Omental fat pad (tissue), 3 donors: ENCODE measurements at regions not wholly inside any gene's neighbourhood (a gene's known extent, or its start where the extent isn't known, plus 50 kb on each side); places are given as distances from the start of the nearest gene placed in this dataset.
"Not testable (repeated sequence)": the region's sequence is repeated elsewhere in the genome, so short reads cannot be mapped to it uniquely, and the experiment has no call there.

Source experiments
- ATAC-seq: fragments of 150-250 bp; one replicate; pipeline ENCODE4 v1.9.1; 2016; ENCODE audit warnings: mild to moderate bottlenecking, moderate library complexity; ENCODE audit not compliant: low FRiP score
- DNase-seq: peaks from one replicate; pipeline ENCODE4 v3.0.0-alpha.2; 2019; ENCODE audit warnings: low spot score
- TF ChIP-seq, protein P1 (sequence below), 3 donors: fragments of 450-650 bp; IDR thresholded peaks; one replicate each; pipeline ENCODE4 v1.5.1; 2016 to 2017; ENCODE audit warnings: antibody characterized with exemption in 3 of 3, mild to moderate bottlenecking in 3 of 3, moderate library complexity in 2 of 3

DNA sequence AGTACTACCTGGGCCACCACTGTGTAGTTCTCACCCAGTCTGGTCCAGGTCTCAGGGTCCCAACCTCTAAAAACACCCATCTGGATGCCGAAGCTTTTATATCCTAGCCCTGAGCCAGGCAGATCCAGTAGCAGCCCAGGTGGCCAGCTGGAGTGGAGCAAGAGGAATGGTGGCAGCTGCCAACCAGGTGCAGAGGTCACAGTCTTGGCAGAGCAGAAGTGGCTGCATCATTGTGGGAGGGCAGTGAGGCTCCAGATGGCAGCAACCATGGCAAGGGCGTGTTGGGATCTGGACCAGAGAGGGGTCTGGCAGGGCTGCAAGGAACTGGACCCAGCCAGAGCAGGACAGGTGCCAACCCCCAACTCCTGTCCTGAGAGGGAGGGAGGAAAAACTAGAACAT is 72.2 kb upstream of the AGAP1 start:
- TF ChIP-seq, protein P1, sequence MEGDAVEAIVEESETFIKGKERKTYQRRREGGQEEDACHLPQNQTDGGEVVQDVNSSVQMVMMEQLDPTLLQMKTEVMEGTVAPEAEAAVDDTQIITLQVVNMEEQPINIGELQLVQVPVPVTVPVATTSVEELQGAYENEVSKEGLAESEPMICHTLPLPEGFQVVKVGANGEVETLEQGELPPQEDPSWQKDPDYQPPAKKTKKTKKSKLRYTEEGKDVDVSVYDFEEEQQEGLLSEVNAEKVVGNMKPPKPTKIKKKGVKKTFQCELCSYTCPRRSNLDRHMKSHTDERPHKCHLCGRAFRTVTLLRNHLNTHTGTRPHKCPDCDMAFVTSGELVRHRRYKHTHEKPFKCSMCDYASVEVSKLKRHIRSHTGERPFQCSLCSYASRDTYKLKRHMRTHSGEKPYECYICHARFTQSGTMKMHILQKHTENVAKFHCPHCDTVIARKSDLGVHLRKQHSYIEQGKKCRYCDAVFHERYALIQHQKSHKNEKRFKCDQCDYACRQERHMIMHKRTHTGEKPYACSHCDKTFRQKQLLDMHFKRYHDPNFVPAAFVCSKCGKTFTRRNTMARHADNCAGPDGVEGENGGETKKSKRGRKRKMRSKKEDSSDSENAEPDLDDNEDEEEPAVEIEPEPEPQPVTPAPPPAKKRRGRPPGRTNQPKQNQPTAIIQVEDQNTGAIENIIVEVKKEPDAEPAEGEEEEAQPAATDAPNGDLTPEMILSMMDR (IDR thresholded peaks at IDR 0.05) = no peak
- no peak for DNase-seq
- ATAC-seq = no peak

- ATAC-seq (no peak), DNase-seq (no peak)
- TF ChIP-seq, protein P1 (IDR thresholded peaks at IDR 0.05) = no peak
These were observed 63.3 kb upstream of the AGAP1 start for GRCh38 chr2:235430366-235431083.

- TF ChIP-seq, protein P1 (IDR thresholded peaks at IDR 0.05) = no peak
- DNase-seq (no peak), ATAC-seq (no peak)
These were observed 60.9 kb upstream of the AGAP1 start for GRCh38 chr2:235432741-235433520.

DNA sequence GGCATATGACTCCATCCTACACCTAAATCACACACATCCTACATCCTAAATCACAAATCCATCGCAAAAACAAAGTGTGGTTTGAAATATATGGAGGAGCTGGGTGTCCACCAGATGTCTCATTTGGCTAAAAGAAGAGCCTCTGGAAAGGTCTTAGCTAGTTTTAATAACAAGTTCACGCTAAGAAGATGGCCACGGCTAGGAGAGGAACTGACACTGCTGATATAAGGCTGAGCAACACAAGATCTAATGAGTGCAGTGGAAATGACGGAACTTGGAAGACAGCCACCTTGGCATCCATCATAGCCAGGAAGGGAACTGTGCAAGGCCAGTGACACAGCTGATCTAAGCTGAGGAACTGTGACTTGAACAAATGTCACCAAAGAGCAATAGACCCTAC is 60.0 kb upstream of the AGAP1 start:
- TF ChIP-seq, protein P1 (IDR thresholded peaks at IDR 0.05) = no peak
- peak; percentile 35 for DNase-seq
- no peak for ATAC-seq

GRCh38 chr2:235439959-235440662 is 53.7 kb upstream of the AGAP1 start:
- ATAC-seq = no peak
- TF ChIP-seq, protein P1 (IDR thresholded peaks at IDR 0.05) = no peak
- no peak for DNase-seq

GRCh38 chr2:235443580-235443979 is 50.3 kb upstream of the AGAP1 start:
- ATAC-seq, DNase-seq: not testable (repeated sequence)
